Mucosa of descending colon (tissue), 3 donors: ENCODE measurements at regions not wholly inside any gene's neighbourhood (a gene's known extent, or its start where the extent isn't known, plus 50 kb on each side); places are given as distances from the start of the nearest gene placed in this dataset.
"Not testable (repeated sequence)": the region's sequence is repeated elsewhere in the genome, so short reads cannot be mapped to it uniquely, and the experiment has no call there.

Experiments used
- ATAC-seq: fragments of 200-7000 bp; cut with Tn5 transposase; one replicate; pipeline ENCODE4 v1.9.1; 2020; ENCODE audit warnings: mild to moderate bottlenecking, moderate library complexity
- DNase-seq, 3 donors: peaks; one replicate each; pipeline ENCODE4 v3.0.0-alpha.2; 2020
- H3K36me3 ChIP-seq: fragments of 200-600 bp; one replicate; pipeline ENCODE4 v1.8.0; 2021; ENCODE audit warnings: low read depth, mild to moderate bottlenecking
- H3K4me1 ChIP-seq: fragments of 200-600 bp; one replicate; pipeline ENCODE4 v1.8.0; 2021; ENCODE audit warnings: low read depth, mild to moderate bottlenecking
- H3K4me3 ChIP-seq: fragments of 200-600 bp; one replicate; pipeline ENCODE4 v1.8.0; 2021; ENCODE audit warnings: mild to moderate bottlenecking
- H3K9me3 ChIP-seq: fragments of 200-600 bp; one replicate; pipeline ENCODE4 v1.8.0; 2021; ENCODE audit warnings: mild to moderate bottlenecking
- CTCF ChIP-seq: fragments of 200-600 bp; IDR thresholded peaks from one replicate; pipeline ENCODE4 v1.8.0; 2022; ENCODE audit warnings: antibody characterized with exemption, mild to moderate bottlenecking
- intact Hi-C, 2 donors: fragments of 100-400 bp; cut with DNase I in 1 of 2; cut with micrococcal nuclease in 1 of 2; formaldehyde crosslinking; loops; one replicate each; pipeline versions ENCODE4 v1.11.0 to v1.11.1; 2022; cut with DNase I, micrococcal nuclease
- donor health status: DM: no; HTN: no; CAD: no; lungs with moderate emphysema.
- donor health status: DM: no; HTN: no; CAD: no.
- donor health status: DM: no; HTN: yes; CAD: no.

GRCh38 chr2:192700934-192701333 is 506.2 kb upstream of the TMEFF2 start:
- no peaks in the 10 kb centered on the region for H3K4me1 ChIP-seq
- ATAC-seq = no peak
- no peak for TF ChIP-seq CTCF
- intact Hi-C loops = no loop called here
- no peak overlapping the region for H3K4me3 ChIP-seq
- no peak for DNase-seq
- no peaks in the 10 kb centered on the region for H3K36me3 ChIP-seq
- no peaks in the 10 kb centered on the region for H3K9me3 ChIP-seq

- no peak for ATAC-seq
- Histone ChIP-seq H3K4me1 (no peaks in the 10 kb centered on the region), H3K36me3 (no peaks in the 10 kb centered on the region), H3K9me3 (no peaks in the 10 kb centered on the region), H3K4me3 (no peak overlapping the region)
- no peak for DNase-seq
- TF ChIP-seq CTCF = no peak
- intact Hi-C loops = no loop called here
These were observed 503.1 kb upstream of the TMEFF2 start for GRCh38 chr2:192697880-192698279.

- no peak for ATAC-seq
- intact Hi-C loops = no loop called here
These were observed 502.1 kb upstream of the TMEFF2 start for GRCh38 chr2:192696857-192697256.

GRCh38 chr2:192687015-192687414 is 492.3 kb upstream of the TMEFF2 start:
- H3K36me3 ChIP-seq = no peaks in the 10 kb centered on the region
- H3K4me3 ChIP-seq = no peak overlapping the region
- no peak for TF ChIP-seq CTCF
- H3K9me3 ChIP-seq = no peaks in the 10 kb centered on the region
- intact Hi-C loops = no loop called here
- no peak for DNase-seq
- ATAC-seq = no peak
- no peaks in the 10 kb centered on the region for H3K4me1 ChIP-seq

More at GRCh38 chr2:192696857-192697256, 502.1 kb upstream of the TMEFF2 start:
- H3K4me3 ChIP-seq = no peak overlapping the region
- H3K36me3 ChIP-seq = no peaks in the 10 kb centered on the region
- no peaks in the 10 kb centered on the region for H3K9me3 ChIP-seq
- DNase-seq = no peak
- H3K4me1 ChIP-seq = no peaks in the 10 kb centered on the region
- TF ChIP-seq CTCF = no peak

GRCh38 chr2:192682511-192682910 is 487.8 kb upstream of the TMEFF2 start:
- ATAC-seq, H3K4me3 ChIP-seq, H3K36me3 ChIP-seq, DNase-seq, H3K9me3 ChIP-seq, H3K4me1 ChIP-seq, intact Hi-C loops: not testable (repeated sequence)

- Histone ChIP-seq H3K4me3 (no peak overlapping the region), H3K36me3 (no peaks in the 10 kb centered on the region), H3K4me1 (no peaks in the 10 kb centered on the region), H3K9me3 (no peaks in the 10 kb centered on the region)
- DNase-seq = no peak
- intact Hi-C loops = no loop called here
- no peak for TF ChIP-seq CTCF
- no peak for ATAC-seq
These were observed 480.9 kb upstream of the TMEFF2 start for GRCh38 chr2:192675681-192676080.
